IMR-90 (cell line): ENCODE measurements at regions not wholly inside any gene's neighbourhood (a gene's known extent, or its start where the extent isn't known, plus 50 kb on each side); places are given as distances from the start of the nearest gene placed in this dataset.

Source experiments
- BHLHE40 ChIP-seq: fragments of 150-350 bp; IDR thresholded peaks from 2 replicates; pipeline ENCODE4 v1.6.1; 2016; ENCODE audit warnings: mild to moderate bottlenecking, low read depth, low read length
- CEBPB ChIP-seq: IDR thresholded peaks from 2 replicates; pipeline ENCODE4 v1.6.1; 2012; ENCODE audit warnings: low read depth, low read length, improper control_type of control experiment
- ELK1 ChIP-seq: fragments of 150-350 bp; IDR thresholded peaks from 2 replicates; pipeline ENCODE4 v1.6.1; 2016; ENCODE audit warnings: low read depth, mild to moderate bottlenecking, low read length, moderate library complexity, borderline replicate concordance
- FOS ChIP-seq: fragments of 150-350 bp; IDR thresholded peaks from 2 replicates; pipeline ENCODE4 v1.6.1; 2016; ENCODE audit warnings: low read depth, low read length
- MAFK ChIP-seq: IDR thresholded peaks from 2 replicates; pipeline ENCODE4 v1.6.1; 2012; ENCODE audit warnings: low read depth, low read length, improper control_type of control experiment
- MXI1 ChIP-seq: IDR thresholded peaks from 2 replicates; pipeline ENCODE4 v1.6.1; 2012; ENCODE audit warnings: low read depth, mild to moderate bottlenecking, low read length, moderate library complexity, borderline replicate concordance
- NFE2L2 ChIP-seq: fragments of 150-350 bp; IDR thresholded peaks from 2 replicates; pipeline ENCODE4 v1.6.1; 2016; ENCODE audit warnings: low read depth, mild to moderate bottlenecking, low read length
- POLR2A ChIP-seq: IDR thresholded peaks from 2 replicates; pipeline ENCODE4 v1.6.1; 2012; ENCODE audit warnings: mild to moderate bottlenecking, low read depth, low read length
- RAD21 ChIP-seq: IDR thresholded peaks from 2 replicates; pipeline ENCODE4 v1.6.1; 2012; ENCODE audit warnings: low read length, improper control_type of control experiment
- RCOR1 ChIP-seq: IDR thresholded peaks from 2 replicates; pipeline ENCODE4 v1.6.1; 2012; ENCODE audit warnings: mild to moderate bottlenecking, low read length, improper control_type of control experiment; ENCODE audit not compliant: insufficient replicate concordance
- RFX5 ChIP-seq: IDR thresholded peaks from 2 replicates; pipeline ENCODE4 v1.8.0; 2012; ENCODE audit warnings: low read depth, mild to moderate bottlenecking, low read length, moderate library complexity
- SMC3 ChIP-seq: fragments of 150-350 bp; IDR thresholded peaks from 2 replicates; pipeline ENCODE4 v1.6.1; 2016; ENCODE audit warnings: low read depth, mild to moderate bottlenecking, antibody characterized with exemption, low read length, moderate library complexity
- TF ChIP-seq, protein P1 (sequence below): conservative IDR thresholded peaks from 2 replicates; pipeline ENCODE4 v1.5.1; 2012; ENCODE audit warnings: mild to moderate bottlenecking, low read depth, low read length, improper control_type of control experiment
- TF ChIP-seq, protein P2 (sequence below): fragments of 150-350 bp; IDR thresholded peaks from 2 replicates; pipeline ENCODE4 v1.6.1; 2017; ENCODE audit warnings: mild to moderate bottlenecking, antibody characterized with exemption, low read length, low read depth

DNA sequence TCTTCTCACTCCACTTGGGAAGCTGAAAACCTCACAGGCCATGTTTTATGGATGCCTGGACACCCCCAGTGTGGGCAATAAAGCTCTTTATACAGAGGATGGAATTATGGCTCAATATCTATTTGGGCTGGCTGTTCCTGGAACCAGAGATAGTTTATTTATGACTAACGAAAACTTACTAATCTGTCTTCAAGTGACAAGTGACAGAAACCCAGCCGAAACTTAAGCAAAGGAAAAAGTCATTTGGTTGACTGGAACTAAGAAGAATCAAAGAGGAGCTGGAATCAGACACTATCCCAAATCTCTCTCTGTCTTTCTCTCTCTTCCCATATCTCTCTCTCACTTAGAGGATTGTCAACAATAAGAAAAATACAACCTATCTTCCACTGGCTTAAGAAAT lies 78.3 kb upstream of the CDK6 start:
- TF ChIP-seq, protein P1, sequence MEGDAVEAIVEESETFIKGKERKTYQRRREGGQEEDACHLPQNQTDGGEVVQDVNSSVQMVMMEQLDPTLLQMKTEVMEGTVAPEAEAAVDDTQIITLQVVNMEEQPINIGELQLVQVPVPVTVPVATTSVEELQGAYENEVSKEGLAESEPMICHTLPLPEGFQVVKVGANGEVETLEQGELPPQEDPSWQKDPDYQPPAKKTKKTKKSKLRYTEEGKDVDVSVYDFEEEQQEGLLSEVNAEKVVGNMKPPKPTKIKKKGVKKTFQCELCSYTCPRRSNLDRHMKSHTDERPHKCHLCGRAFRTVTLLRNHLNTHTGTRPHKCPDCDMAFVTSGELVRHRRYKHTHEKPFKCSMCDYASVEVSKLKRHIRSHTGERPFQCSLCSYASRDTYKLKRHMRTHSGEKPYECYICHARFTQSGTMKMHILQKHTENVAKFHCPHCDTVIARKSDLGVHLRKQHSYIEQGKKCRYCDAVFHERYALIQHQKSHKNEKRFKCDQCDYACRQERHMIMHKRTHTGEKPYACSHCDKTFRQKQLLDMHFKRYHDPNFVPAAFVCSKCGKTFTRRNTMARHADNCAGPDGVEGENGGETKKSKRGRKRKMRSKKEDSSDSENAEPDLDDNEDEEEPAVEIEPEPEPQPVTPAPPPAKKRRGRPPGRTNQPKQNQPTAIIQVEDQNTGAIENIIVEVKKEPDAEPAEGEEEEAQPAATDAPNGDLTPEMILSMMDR: no peak
- TF ChIP-seq POLR2A: no peak
- no peak for TF ChIP-seq SMC3
- TF ChIP-seq RAD21: no peak
- no peak for TF ChIP-seq RCOR1
- TF ChIP-seq FOS: no peak
- no peak for TF ChIP-seq MXI1
- no peak for TF ChIP-seq MAFK
- no peak for TF ChIP-seq BHLHE40
- no peak for TF ChIP-seq CEBPB
- TF ChIP-seq NFE2L2: no peak
- no peak for TF ChIP-seq RFX5
- TF ChIP-seq ELK1: no peak
- TF ChIP-seq, protein P2, sequence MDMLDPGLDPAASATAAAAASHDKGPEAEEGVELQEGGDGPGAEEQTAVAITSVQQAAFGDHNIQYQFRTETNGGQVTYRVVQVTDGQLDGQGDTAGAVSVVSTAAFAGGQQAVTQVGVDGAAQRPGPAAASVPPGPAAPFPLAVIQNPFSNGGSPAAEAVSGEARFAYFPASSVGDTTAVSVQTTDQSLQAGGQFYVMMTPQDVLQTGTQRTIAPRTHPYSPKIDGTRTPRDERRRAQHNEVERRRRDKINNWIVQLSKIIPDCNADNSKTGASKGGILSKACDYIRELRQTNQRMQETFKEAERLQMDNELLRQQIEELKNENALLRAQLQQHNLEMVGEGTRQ: no peak
